ENCODE measurements at regions not wholly inside any gene's neighbourhood (a gene's known extent, or its start where the extent isn't known, plus 50 kb on each side); places are given as distances from the start of the nearest gene placed in this dataset.

GRCh38 chr12:41897593-41897992, 247.1 kb downstream of the GXYLT1 start:
- intact Hi-C loops (cut with DNase I; ENCODE audit: low total_unique reads), result no loop called here
- TF ChIP-seq POLR2A (IDR thresholded peaks at IDR 0.05) (no peak), CTCF (IDR thresholded peaks at IDR 0.05) (no peak)
- Histone ChIP-seq H3K9me3 (no peaks in the 10 kb centered on the region), H3K36me3 (ENCODE audit: low read depth, missing control alignments) (no peaks in the 10 kb centered on the region), H3K4me1 (no peaks in the 10 kb centered on the region), H3K4me3 (no peak overlapping the region), H3K27ac (no peak overlapping the region), H3K27me3 (no peaks in the 10 kb centered on the region)
- no peak for DNase-seq
- 83 to 92% methylated on average over 1 of the region's 1 CpG for WGBS, 2 donors

GRCh38 chr12:41893491-41893890, 251.2 kb downstream of the GXYLT1 start:
- WGBS, 2 donors, result 90 to 97% methylated on average over 3 of the region's 3 CpGs

GRCh38 chr12:41892302-41892701, 252.4 kb downstream of the GXYLT1 start:
- Histone ChIP-seq H3K4me1 (no peaks in the 10 kb centered on the region), H3K36me3 (ENCODE audit: low read depth, missing control alignments) (no peaks in the 10 kb centered on the region), H3K27me3 (no peaks in the 10 kb centered on the region), H3K27ac (no peak overlapping the region), H3K4me3 (no peak overlapping the region), H3K9me3 (no peaks in the 10 kb centered on the region)
- TF ChIP-seq CTCF (IDR thresholded peaks at IDR 0.05) (no peak), POLR2A (IDR thresholded peaks at IDR 0.05) (no peak)
- intact Hi-C loops (cut with DNase I; ENCODE audit: low total_unique reads), result no loop called here
- 46 to 51% methylated on average over 3 of the region's 3 CpGs for WGBS, 2 donors
- DNase-seq, result no peak

More at GRCh38 chr12:41893491-41893890, 251.2 kb downstream of the GXYLT1 start:
- Histone ChIP-seq H3K9me3 (no peaks in the 10 kb centered on the region), H3K4me3 (no peak overlapping the region), H3K4me1 (no peaks in the 10 kb centered on the region), H3K27me3 (no peaks in the 10 kb centered on the region), H3K27ac (no peak overlapping the region), H3K36me3 (ENCODE audit: low read depth, missing control alignments) (no peaks in the 10 kb centered on the region)
- intact Hi-C loops (cut with DNase I; ENCODE audit: low total_unique reads), result no loop called here
- no peak for DNase-seq
- TF ChIP-seq POLR2A (IDR thresholded peaks at IDR 0.05), result no peak
- no peak for TF ChIP-seq CTCF (IDR thresholded peaks at IDR 0.05)

- intact Hi-C loops (cut with DNase I; ENCODE audit: low total_unique reads), result no loop called here
- WGBS, 2 donors, result 94 to 97% methylated on average over 3 of the region's 3 CpGs
These were observed 253.4 kb downstream of the GXYLT1 start for GRCh38 chr12:41891226-41891625.

More at GRCh38 chr12:41891226-41891625, 253.4 kb downstream of the GXYLT1 start:
- no peaks in the 10 kb centered on the region for H3K27me3 ChIP-seq
- H3K4me3 ChIP-seq, result no peak overlapping the region
- DNase-seq, result no peak
- H3K4me1 ChIP-seq, result no peaks in the 10 kb centered on the region
- TF ChIP-seq POLR2A (IDR thresholded peaks at IDR 0.05) (no peak), CTCF (IDR thresholded peaks at IDR 0.05) (no peak)
- no peak overlapping the region for H3K27ac ChIP-seq
- H3K36me3 ChIP-seq (ENCODE audit: low read depth, missing control alignments), result no peaks in the 10 kb centered on the region
- no peaks in the 10 kb centered on the region for H3K9me3 ChIP-seq
